ENCODE measurements at regions not wholly inside any gene's neighbourhood (a gene's known extent, or its start where the extent isn't known, plus 50 kb on each side); places are given as distances from the start of the nearest gene placed in this dataset.

GRCh38 chr2:212921711-212922110 lies 229.7 kb downstream of the IKZF2 start:
- Histone ChIP-seq H3K27ac (ENCODE audit: low read depth, low read length) (no peak overlapping the region), H4K20me1 (ENCODE audit: insufficient read depth, low read length) (no peaks in the 10 kb centered on the region), H3K9me3 (ENCODE audit: low read depth, low read length) (peaks cover 3% of the 10 kb centered on the region), H3K36me3 (ENCODE audit: insufficient read depth, low read length) (no peaks in the 10 kb centered on the region), H2AFZ (ENCODE audit: low read length) (no peak overlapping the region), H3K79me2 (ENCODE audit: insufficient read depth, low read length) (no peaks in the 10 kb centered on the region), H3K4me1 (ENCODE audit: insufficient read depth, low read length) (no peaks in the 10 kb centered on the region), H3K4me2 (ENCODE audit: insufficient read depth, low read length) (no peak overlapping the region), H3K4me3 (ENCODE audit: insufficient read depth, low read length) (no peak overlapping the region), H3K27me3 (ENCODE audit: insufficient read depth, low read length) (no peaks in the 10 kb centered on the region)
- no peak for TF ChIP-seq CTCF (IDR thresholded peaks at IDR 0.05; ENCODE audit: extremely low read depth, low read depth, low read length)
- DNase-seq (ENCODE audit: insufficient read length, low spot score, missing footprints), result no peak

GRCh38 chr2:212921061-212921460 lies 230.4 kb downstream of the IKZF2 start:
- Histone ChIP-seq H3K9me3 (ENCODE audit: low read depth, low read length) (peaks cover 3% of the 10 kb centered on the region), H3K36me3 (ENCODE audit: insufficient read depth, low read length) (no peaks in the 10 kb centered on the region)

GRCh38 chr2:212919238-212919637 lies 232.2 kb downstream of the IKZF2 start:
- no peaks in the 10 kb centered on the region for H3K27me3 ChIP-seq (ENCODE audit: insufficient read depth, low read length)
- H3K36me3 ChIP-seq (ENCODE audit: insufficient read depth, low read length), result no peaks in the 10 kb centered on the region
- no peaks in the 10 kb centered on the region for H3K9me3 ChIP-seq (ENCODE audit: low read depth, low read length)
- H3K79me2 ChIP-seq (ENCODE audit: insufficient read depth, low read length), result no peaks in the 10 kb centered on the region
- no peak for DNase-seq (ENCODE audit: insufficient read length, low spot score, missing footprints)
- no peak overlapping the region for H2AFZ ChIP-seq (ENCODE audit: low read length)
- H4K20me1 ChIP-seq (ENCODE audit: insufficient read depth, low read length), result no peaks in the 10 kb centered on the region
- H3K4me3 ChIP-seq (ENCODE audit: insufficient read depth, low read length), result no peak overlapping the region
- peaks cover 5% of the 10 kb centered on the region for H3K4me1 ChIP-seq (ENCODE audit: insufficient read depth, low read length)
- H3K4me2 ChIP-seq (ENCODE audit: insufficient read depth, low read length), result no peak overlapping the region
- H3K27ac ChIP-seq (ENCODE audit: low read depth, low read length), result no peak overlapping the region
- TF ChIP-seq CTCF (IDR thresholded peaks at IDR 0.05; ENCODE audit: extremely low read depth, low read depth, low read length), result no peak

More at GRCh38 chr2:212921061-212921460, 230.4 kb downstream of the IKZF2 start:
- TF ChIP-seq CTCF (IDR thresholded peaks at IDR 0.05; ENCODE audit: extremely low read depth, low read depth, low read length), result no peak
- no peaks in the 10 kb centered on the region for H4K20me1 ChIP-seq (ENCODE audit: insufficient read depth, low read length)
- DNase-seq (ENCODE audit: insufficient read length, low spot score, missing footprints), result no peak
- H3K4me3 ChIP-seq (ENCODE audit: insufficient read depth, low read length), result no peak overlapping the region
- H3K4me2 ChIP-seq (ENCODE audit: insufficient read depth, low read length), result no peak overlapping the region
- H2AFZ ChIP-seq (ENCODE audit: low read length), result no peak overlapping the region
- H3K27ac ChIP-seq (ENCODE audit: low read depth, low read length), result no peak overlapping the region
- no peaks in the 10 kb centered on the region for H3K4me1 ChIP-seq (ENCODE audit: insufficient read depth, low read length)
- H3K27me3 ChIP-seq (ENCODE audit: insufficient read depth, low read length), result no peaks in the 10 kb centered on the region
- no peaks in the 10 kb centered on the region for H3K79me2 ChIP-seq (ENCODE audit: insufficient read depth, low read length)

- Histone ChIP-seq H3K27ac (ENCODE audit: low read depth, low read length) (no peak overlapping the region), H3K4me2 (ENCODE audit: insufficient read depth, low read length) (no peak overlapping the region), H4K20me1 (ENCODE audit: insufficient read depth, low read length) (no peaks in the 10 kb centered on the region), H3K4me3 (ENCODE audit: insufficient read depth, low read length) (no peak overlapping the region), H3K27me3 (ENCODE audit: insufficient read depth, low read length) (no peaks in the 10 kb centered on the region), H3K36me3 (ENCODE audit: insufficient read depth, low read length) (no peaks in the 10 kb centered on the region), H3K79me2 (ENCODE audit: insufficient read depth, low read length) (no peaks in the 10 kb centered on the region), H2AFZ (ENCODE audit: low read length) (no peak overlapping the region), H3K9me3 (ENCODE audit: low read depth, low read length) (no peaks in the 10 kb centered on the region), H3K4me1 (ENCODE audit: insufficient read depth, low read length) (peaks cover 6% of the 10 kb centered on the region)
- no peak for DNase-seq (ENCODE audit: insufficient read length, low spot score, missing footprints)
- TF ChIP-seq CTCF (IDR thresholded peaks at IDR 0.05; ENCODE audit: extremely low read depth, low read depth, low read length), result no peak
Measured at GRCh38 chr2:212918336-212918735, 233.1 kb downstream of the IKZF2 start.

Data from osteoblast (primary cell).